ENCODE measurements at regions not wholly inside any gene's neighbourhood (a gene's known extent, or its start where the extent isn't known, plus 50 kb on each side); places are given as distances from the start of the nearest gene placed in this dataset.

GRCh38 chr14:51460011-51460410 lies 191.7 kb upstream of the FRMD6 start:
- no peak for TF ChIP-seq CTCF (IDR thresholded peaks at IDR 0.05; ENCODE audit: insufficient read depth, low read length, poor library complexity, severe bottlenecking)
- no peak for TF ChIP-seq EZH2phosphoT487 (conservative IDR thresholded peaks at IDR 0.05; ENCODE audit: low read length)
- no peaks in the 10 kb centered on the region for H4K20me1 ChIP-seq (ENCODE audit: low read depth, low read length)
- H3K9me3 ChIP-seq (ENCODE audit: insufficient read depth, low read length) = no peaks in the 10 kb centered on the region
- H3K27ac ChIP-seq (ENCODE audit: low read depth, low read length) = no peak overlapping the region
- H3F3A ChIP-seq (ENCODE audit: insufficient read depth) = no peaks in the 10 kb centered on the region
- H3K79me2 ChIP-seq (ENCODE audit: insufficient read depth, low read length) = no peaks in the 10 kb centered on the region
- no peak overlapping the region for H3K9ac ChIP-seq (ENCODE audit: low read length)
- H3K27me3 ChIP-seq (ENCODE audit: low read length) = no peaks in the 10 kb centered on the region
- H3K9me2 ChIP-seq (replicated peaks; ENCODE audit: insufficient read depth, low read length) = no peaks in the 10 kb centered on the region
- no peak overlapping the region for H3K4me3 ChIP-seq (ENCODE audit: insufficient read depth, low read length, poor library complexity, severe bottlenecking)
- H3K36me3 ChIP-seq (ENCODE audit: low read length) = no peaks in the 10 kb centered on the region
- no peak overlapping the region for H2AFZ ChIP-seq (ENCODE audit: low read depth, low read length, severe bottlenecking)
- no peak overlapping the region for H3K4me2 ChIP-seq (ENCODE audit: low read depth, low read length, poor library complexity, severe bottlenecking)

- Histone ChIP-seq H4K20me1 (ENCODE audit: low read depth, low read length) (no peaks in the 10 kb centered on the region), H3K27me3 (ENCODE audit: low read length) (no peaks in the 10 kb centered on the region), H3F3A (ENCODE audit: insufficient read depth) (no peaks in the 10 kb centered on the region), H3K27ac (ENCODE audit: low read depth, low read length) (no peak overlapping the region), H3K9me3 (ENCODE audit: insufficient read depth, low read length) (no peaks in the 10 kb centered on the region), H3K9ac (ENCODE audit: low read length) (no peak overlapping the region), H3K36me3 (ENCODE audit: low read length) (no peaks in the 10 kb centered on the region), H3K79me2 (ENCODE audit: insufficient read depth, low read length) (no peaks in the 10 kb centered on the region), H3K4me2 (ENCODE audit: low read depth, low read length, poor library complexity, severe bottlenecking) (no peak overlapping the region), H3K4me3 (ENCODE audit: insufficient read depth, low read length, poor library complexity, severe bottlenecking) (no peak overlapping the region), H3K9me2 (replicated peaks; ENCODE audit: insufficient read depth, low read length) (no peaks in the 10 kb centered on the region), H2AFZ (ENCODE audit: low read depth, low read length, severe bottlenecking) (no peak overlapping the region)
- no peak for TF ChIP-seq CTCF (IDR thresholded peaks at IDR 0.05; ENCODE audit: insufficient read depth, low read length, poor library complexity, severe bottlenecking)
- no peak for TF ChIP-seq EZH2phosphoT487 (conservative IDR thresholded peaks at IDR 0.05; ENCODE audit: low read length)
Observed at GRCh38 chr14:51462182-51462581, 189.5 kb upstream of the FRMD6 start.

- Histone ChIP-seq H3K27ac (ENCODE audit: low read depth, low read length) (no peak overlapping the region), H3K9ac (ENCODE audit: low read length) (no peak overlapping the region), H3K79me2 (ENCODE audit: insufficient read depth, low read length) (no peaks in the 10 kb centered on the region), H3K27me3 (ENCODE audit: low read length) (no peaks in the 10 kb centered on the region), H3F3A (ENCODE audit: insufficient read depth) (no peaks in the 10 kb centered on the region), H3K9me2 (replicated peaks; ENCODE audit: insufficient read depth, low read length) (no peaks in the 10 kb centered on the region), H3K4me2 (ENCODE audit: low read depth, low read length, poor library complexity, severe bottlenecking) (no peak overlapping the region), H2AFZ (ENCODE audit: low read depth, low read length, severe bottlenecking) (no peak overlapping the region), H3K36me3 (ENCODE audit: low read length) (no peaks in the 10 kb centered on the region), H4K20me1 (ENCODE audit: low read depth, low read length) (no peaks in the 10 kb centered on the region), H3K9me3 (ENCODE audit: insufficient read depth, low read length) (no peaks in the 10 kb centered on the region), H3K4me3 (ENCODE audit: insufficient read depth, low read length, poor library complexity, severe bottlenecking) (no peak overlapping the region)
- TF ChIP-seq CTCF (IDR thresholded peaks at IDR 0.05; ENCODE audit: insufficient read depth, low read length, poor library complexity, severe bottlenecking) = no peak
- no peak for TF ChIP-seq EZH2phosphoT487 (conservative IDR thresholded peaks at IDR 0.05; ENCODE audit: low read length)
Observed at GRCh38 chr14:51462706-51463105, 189.0 kb upstream of the FRMD6 start.

- TF ChIP-seq EZH2phosphoT487 (conservative IDR thresholded peaks at IDR 0.05; ENCODE audit: low read length) (no peak), CTCF (IDR thresholded peaks at IDR 0.05; ENCODE audit: insufficient read depth, low read length, poor library complexity, severe bottlenecking) (no peak)
- Histone ChIP-seq H3K9me3 (ENCODE audit: insufficient read depth, low read length) (no peaks in the 10 kb centered on the region), H3K4me3 (ENCODE audit: insufficient read depth, low read length, poor library complexity, severe bottlenecking) (no peak overlapping the region), H3K9me2 (replicated peaks; ENCODE audit: insufficient read depth, low read length) (no peaks in the 10 kb centered on the region), H3K27ac (ENCODE audit: low read depth, low read length) (no peak overlapping the region), H4K20me1 (ENCODE audit: low read depth, low read length) (no peaks in the 10 kb centered on the region), H3K27me3 (ENCODE audit: low read length) (no peaks in the 10 kb centered on the region), H2AFZ (ENCODE audit: low read depth, low read length, severe bottlenecking) (no peak overlapping the region), H3F3A (ENCODE audit: insufficient read depth) (no peaks in the 10 kb centered on the region), H3K79me2 (ENCODE audit: insufficient read depth, low read length) (no peaks in the 10 kb centered on the region), H3K9ac (ENCODE audit: low read length) (no peak overlapping the region), H3K36me3 (ENCODE audit: low read length) (no peaks in the 10 kb centered on the region), H3K4me2 (ENCODE audit: low read depth, low read length, poor library complexity, severe bottlenecking) (no peak overlapping the region)
Observed at GRCh38 chr14:51463461-51463860, 188.2 kb upstream of the FRMD6 start.
